ENCODE measurements at regions not wholly inside any gene's neighbourhood (a gene's known extent, or its start where the extent isn't known, plus 50 kb on each side); places are given as distances from the start of the nearest gene placed in this dataset.

GRCh38 chr10:78736926-78737630 lies 331.7 kb upstream of the ZMIZ1 start:
- DNase-seq (ENCODE audit: low spot score) = no peak
- TF ChIP-seq, protein P1, sequence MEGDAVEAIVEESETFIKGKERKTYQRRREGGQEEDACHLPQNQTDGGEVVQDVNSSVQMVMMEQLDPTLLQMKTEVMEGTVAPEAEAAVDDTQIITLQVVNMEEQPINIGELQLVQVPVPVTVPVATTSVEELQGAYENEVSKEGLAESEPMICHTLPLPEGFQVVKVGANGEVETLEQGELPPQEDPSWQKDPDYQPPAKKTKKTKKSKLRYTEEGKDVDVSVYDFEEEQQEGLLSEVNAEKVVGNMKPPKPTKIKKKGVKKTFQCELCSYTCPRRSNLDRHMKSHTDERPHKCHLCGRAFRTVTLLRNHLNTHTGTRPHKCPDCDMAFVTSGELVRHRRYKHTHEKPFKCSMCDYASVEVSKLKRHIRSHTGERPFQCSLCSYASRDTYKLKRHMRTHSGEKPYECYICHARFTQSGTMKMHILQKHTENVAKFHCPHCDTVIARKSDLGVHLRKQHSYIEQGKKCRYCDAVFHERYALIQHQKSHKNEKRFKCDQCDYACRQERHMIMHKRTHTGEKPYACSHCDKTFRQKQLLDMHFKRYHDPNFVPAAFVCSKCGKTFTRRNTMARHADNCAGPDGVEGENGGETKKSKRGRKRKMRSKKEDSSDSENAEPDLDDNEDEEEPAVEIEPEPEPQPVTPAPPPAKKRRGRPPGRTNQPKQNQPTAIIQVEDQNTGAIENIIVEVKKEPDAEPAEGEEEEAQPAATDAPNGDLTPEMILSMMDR (IDR thresholded peaks at IDR 0.05) = no peak
- Mint-ChIP-seq H3K4me1 (ENCODE audit: low read depth) (peaks cover 10% of the 10 kb centered on the region), H3K4me3 (ENCODE audit: unreplicated experiment) (no peak overlapping the region), H3K9me3 (ENCODE audit: low read depth) (no peaks in the 10 kb centered on the region), H3K27ac (ENCODE audit: unreplicated experiment) (no peak overlapping the region), H3K27me3 (ENCODE audit: low read depth) (peaks cover 28% of the 10 kb centered on the region), H3K36me3 (ENCODE audit: low read depth) (no peaks in the 10 kb centered on the region)

DNA sequence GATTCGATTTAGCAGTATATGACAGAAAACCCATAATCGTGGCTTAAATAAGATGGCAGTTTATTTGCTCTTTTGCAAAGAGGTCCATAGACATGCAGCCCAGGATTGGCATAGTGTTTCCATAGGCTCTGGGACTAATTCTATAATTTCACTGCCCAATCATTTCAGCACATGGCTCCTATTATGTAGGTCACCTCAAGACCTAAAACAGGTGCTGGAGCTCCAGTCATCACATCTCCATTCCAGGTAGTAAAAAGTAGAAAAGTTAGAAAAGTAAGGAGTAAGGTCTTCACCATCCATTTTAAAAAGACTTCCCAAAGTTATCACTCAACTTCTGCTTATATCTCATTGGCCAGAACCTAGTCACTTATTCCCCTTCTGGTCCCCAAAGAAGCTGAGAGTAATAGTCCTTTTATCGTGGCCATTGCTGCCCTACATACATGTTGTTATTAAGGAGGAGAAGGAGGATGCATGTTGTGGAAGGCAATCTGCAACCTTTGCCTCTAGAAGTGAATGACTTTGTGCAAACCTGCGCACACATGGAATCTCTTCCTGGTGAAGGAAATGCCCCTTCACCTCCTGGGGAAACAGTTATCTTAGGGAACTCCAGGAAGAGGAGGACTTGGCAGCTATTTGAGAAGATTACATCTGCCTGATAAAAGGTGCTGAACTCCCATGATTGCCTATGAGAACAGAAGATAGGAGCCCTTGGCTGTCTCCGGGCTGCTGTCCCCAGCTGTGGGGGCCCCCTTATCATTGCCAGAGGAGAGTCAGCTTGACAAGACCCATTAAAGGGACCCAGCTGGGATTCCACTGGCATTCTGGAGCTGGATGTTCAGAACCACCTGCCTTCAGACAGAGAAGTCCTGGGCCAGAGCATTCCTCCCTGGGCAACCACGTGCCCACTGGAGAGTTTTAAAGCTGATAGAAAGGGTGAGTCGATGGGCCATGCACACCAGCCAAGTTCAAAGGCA lies 330.6 kb upstream of the ZMIZ1 start:
- Mint-ChIP-seq H3K27ac (ENCODE audit: unreplicated experiment) (no peak overlapping the region), H3K4me1 (ENCODE audit: low read depth) (peaks cover 10% of the 10 kb centered on the region), H3K36me3 (ENCODE audit: low read depth) (no peaks in the 10 kb centered on the region), H3K4me3 (ENCODE audit: unreplicated experiment) (no peak overlapping the region), H3K9me3 (ENCODE audit: low read depth) (no peaks in the 10 kb centered on the region), H3K27me3 (ENCODE audit: low read depth) (peaks cover 28% of the 10 kb centered on the region)
- TF ChIP-seq, protein P1 (IDR thresholded peaks at IDR 0.05) = no peak
- no peak for DNase-seq (ENCODE audit: low spot score)

GRCh38 chr10:78738861-78739260 lies 329.9 kb upstream of the ZMIZ1 start:
- TF ChIP-seq, protein P1 (IDR thresholded peaks at IDR 0.05) = no peak
- Mint-ChIP-seq H3K27me3 (ENCODE audit: low read depth) (peaks cover 28% of the 10 kb centered on the region), H3K4me3 (ENCODE audit: unreplicated experiment) (no peak overlapping the region), H3K4me1 (ENCODE audit: low read depth) (peaks cover 10% of the 10 kb centered on the region), H3K27ac (ENCODE audit: unreplicated experiment) (no peak overlapping the region), H3K36me3 (ENCODE audit: low read depth) (no peaks in the 10 kb centered on the region), H3K9me3 (ENCODE audit: low read depth) (no peaks in the 10 kb centered on the region)
- DNase-seq (ENCODE audit: low spot score) = no peak

DNA sequence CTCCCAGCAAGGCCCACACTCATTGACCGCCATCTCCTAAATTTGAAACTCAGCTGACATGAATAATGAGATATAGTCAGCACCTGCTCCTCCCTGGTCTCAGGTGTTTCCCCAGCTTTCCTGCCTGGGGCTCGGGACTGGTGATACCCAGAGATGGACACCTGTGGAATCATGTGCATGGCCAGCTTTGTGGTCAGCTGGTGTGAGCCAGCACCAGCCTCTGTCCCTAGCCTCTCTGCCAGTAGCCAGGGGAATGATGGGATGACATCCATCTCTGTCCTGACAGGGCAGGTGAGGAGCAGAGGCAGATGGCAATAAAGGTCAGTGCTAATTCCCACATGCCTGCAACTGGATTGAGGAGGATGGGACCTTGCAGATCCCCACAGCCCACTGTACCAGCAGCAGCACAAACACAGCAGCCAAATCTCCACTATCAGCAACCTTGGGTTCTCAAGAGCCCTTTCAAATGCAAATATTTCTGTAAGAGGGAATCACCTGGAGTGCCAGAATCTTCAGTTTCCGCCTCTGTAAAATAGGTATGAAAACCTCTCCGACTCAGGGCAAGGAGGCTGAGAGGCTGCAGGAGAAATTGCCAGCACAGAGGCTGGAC lies 329.2 kb upstream of the ZMIZ1 start:
- TF ChIP-seq, protein P1 (IDR thresholded peaks at IDR 0.05) = no peak
- H3K36me3 Mint-ChIP-seq (ENCODE audit: low read depth) = no peaks in the 10 kb centered on the region
- H3K27me3 Mint-ChIP-seq (ENCODE audit: low read depth) = peaks cover 24% of the 10 kb centered on the region
- H3K27ac Mint-ChIP-seq (ENCODE audit: unreplicated experiment) = no peak overlapping the region
- peaks cover 10% of the 10 kb centered on the region for H3K4me1 Mint-ChIP-seq (ENCODE audit: low read depth)
- no peak for DNase-seq (ENCODE audit: low spot score)
- H3K9me3 Mint-ChIP-seq (ENCODE audit: low read depth) = no peaks in the 10 kb centered on the region
- no peak overlapping the region for H3K4me3 Mint-ChIP-seq (ENCODE audit: unreplicated experiment)
